ENCODE measurements at regions not wholly inside any gene's neighbourhood (a gene's known extent, or its start where the extent isn't known, plus 50 kb on each side); places are given as distances from the start of the nearest gene placed in this dataset.
A peak's percentile ranks its signal among the peaks of the same experiment; 100 is the strongest.

DNA sequence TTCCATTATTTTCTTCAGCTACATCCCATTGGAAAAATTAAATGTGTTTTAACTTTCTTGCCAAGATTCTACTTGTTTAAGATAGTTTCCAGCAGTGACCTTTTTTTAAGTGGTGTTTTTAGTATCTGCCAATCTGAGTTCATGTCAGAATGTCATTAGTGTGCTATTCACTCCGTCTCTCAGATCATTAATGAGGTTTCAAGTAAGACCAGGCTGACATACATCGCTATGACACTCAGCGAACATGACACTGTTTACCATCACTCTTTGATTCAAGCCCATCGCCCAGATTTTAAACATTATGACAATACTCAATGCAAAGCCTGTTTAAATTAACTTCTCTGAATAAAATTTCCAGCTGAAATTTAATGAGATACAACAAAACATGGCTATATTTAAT, 272.0 kb upstream of the KYNU start:
- Mint-ChIP-seq H3K9me3 (ENCODE audit: unreplicated experiment) (no peaks in the 10 kb centered on the region), H3K4me3 (ENCODE audit: unreplicated experiment) (no peak overlapping the region), H3K36me3 (ENCODE audit: unreplicated experiment) (no peaks in the 10 kb centered on the region), H3K27me3 (ENCODE audit: unreplicated experiment) (no peaks in the 10 kb centered on the region), H3K27ac (ENCODE audit: unreplicated experiment) (no peak overlapping the region), H3K4me1 (ENCODE audit: unreplicated experiment) (peaks cover 11% of the 10 kb centered on the region)
- DNase-seq (ENCODE audit: extremely low spot score, unreplicated experiment) = no peak
- TF ChIP-seq, protein P1, sequence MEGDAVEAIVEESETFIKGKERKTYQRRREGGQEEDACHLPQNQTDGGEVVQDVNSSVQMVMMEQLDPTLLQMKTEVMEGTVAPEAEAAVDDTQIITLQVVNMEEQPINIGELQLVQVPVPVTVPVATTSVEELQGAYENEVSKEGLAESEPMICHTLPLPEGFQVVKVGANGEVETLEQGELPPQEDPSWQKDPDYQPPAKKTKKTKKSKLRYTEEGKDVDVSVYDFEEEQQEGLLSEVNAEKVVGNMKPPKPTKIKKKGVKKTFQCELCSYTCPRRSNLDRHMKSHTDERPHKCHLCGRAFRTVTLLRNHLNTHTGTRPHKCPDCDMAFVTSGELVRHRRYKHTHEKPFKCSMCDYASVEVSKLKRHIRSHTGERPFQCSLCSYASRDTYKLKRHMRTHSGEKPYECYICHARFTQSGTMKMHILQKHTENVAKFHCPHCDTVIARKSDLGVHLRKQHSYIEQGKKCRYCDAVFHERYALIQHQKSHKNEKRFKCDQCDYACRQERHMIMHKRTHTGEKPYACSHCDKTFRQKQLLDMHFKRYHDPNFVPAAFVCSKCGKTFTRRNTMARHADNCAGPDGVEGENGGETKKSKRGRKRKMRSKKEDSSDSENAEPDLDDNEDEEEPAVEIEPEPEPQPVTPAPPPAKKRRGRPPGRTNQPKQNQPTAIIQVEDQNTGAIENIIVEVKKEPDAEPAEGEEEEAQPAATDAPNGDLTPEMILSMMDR (IDR thresholded peaks at IDR 0.05) = no peak

DNA sequence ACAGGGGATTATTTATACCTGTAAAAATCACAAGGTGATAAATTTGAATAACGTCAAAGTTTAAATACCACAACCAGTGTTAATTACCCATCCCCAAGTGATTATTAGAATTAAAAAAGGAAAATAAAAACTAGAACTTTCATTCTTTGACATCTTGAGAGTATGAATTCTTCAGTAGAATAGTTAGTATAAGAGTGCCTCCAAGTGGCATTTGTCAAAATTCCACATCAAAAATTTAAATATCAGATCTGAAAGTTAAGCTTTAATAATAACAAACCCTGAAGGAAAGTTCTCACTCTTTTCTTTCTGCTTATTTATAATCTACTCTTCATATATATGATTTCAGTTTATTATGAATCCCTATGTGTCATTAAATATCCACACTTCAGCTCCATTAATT, 273.7 kb upstream of the KYNU start:
- no peak overlapping the region for H3K27ac Mint-ChIP-seq (ENCODE audit: unreplicated experiment)

DNA sequence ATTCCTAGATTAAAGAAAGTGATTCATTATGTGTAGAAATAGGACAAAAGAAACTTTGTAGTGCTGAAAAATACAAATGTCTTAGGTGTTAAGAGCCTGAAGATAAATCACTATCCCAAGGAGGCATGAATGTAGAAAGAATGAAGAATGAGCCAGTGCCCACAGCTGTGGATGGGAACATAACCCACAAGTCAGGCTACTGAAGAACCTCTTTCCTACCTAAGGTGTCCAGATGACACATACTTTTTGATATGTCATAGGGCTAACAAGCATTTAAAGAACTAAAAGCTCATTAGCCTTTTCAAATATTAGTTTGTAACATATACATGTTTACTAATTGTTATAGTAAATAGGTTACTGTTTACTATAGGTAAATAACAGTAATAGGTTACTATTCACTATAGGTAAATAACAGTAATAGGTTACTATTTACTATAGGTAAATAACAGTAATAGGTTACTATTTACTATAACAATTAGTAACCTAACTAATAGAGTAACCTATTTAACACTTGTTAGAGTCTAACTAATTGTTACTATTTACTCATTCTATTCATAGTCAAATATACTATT, 275.0 kb upstream of the KYNU start:
- Mint-ChIP-seq H3K27me3 (ENCODE audit: unreplicated experiment) (no peaks in the 10 kb centered on the region), H3K27ac (ENCODE audit: unreplicated experiment) (no peak overlapping the region), H3K9me3 (ENCODE audit: unreplicated experiment) (no peaks in the 10 kb centered on the region), H3K36me3 (ENCODE audit: unreplicated experiment) (no peaks in the 10 kb centered on the region), H3K4me3 (ENCODE audit: unreplicated experiment) (no peak overlapping the region), H3K4me1 (ENCODE audit: unreplicated experiment) (peaks cover 27% of the 10 kb centered on the region)
- no peak for DNase-seq (ENCODE audit: extremely low spot score, unreplicated experiment)
- TF ChIP-seq, protein P1 (IDR thresholded peaks at IDR 0.05) = no peak

More for the DNA sequence above, 273.7 kb upstream of the KYNU start:
- no peaks in the 10 kb centered on the region for H3K9me3 Mint-ChIP-seq (ENCODE audit: unreplicated experiment)
- TF ChIP-seq, protein P1 (IDR thresholded peaks at IDR 0.05) = peak; percentile 71
- H3K27me3 Mint-ChIP-seq (ENCODE audit: unreplicated experiment) = no peaks in the 10 kb centered on the region
- DNase-seq (ENCODE audit: extremely low spot score, unreplicated experiment) = no peak
- H3K36me3 Mint-ChIP-seq (ENCODE audit: unreplicated experiment) = no peaks in the 10 kb centered on the region
- no peak overlapping the region for H3K4me3 Mint-ChIP-seq (ENCODE audit: unreplicated experiment)
- peaks cover 25% of the 10 kb centered on the region for H3K4me1 Mint-ChIP-seq (ENCODE audit: unreplicated experiment)

DNA sequence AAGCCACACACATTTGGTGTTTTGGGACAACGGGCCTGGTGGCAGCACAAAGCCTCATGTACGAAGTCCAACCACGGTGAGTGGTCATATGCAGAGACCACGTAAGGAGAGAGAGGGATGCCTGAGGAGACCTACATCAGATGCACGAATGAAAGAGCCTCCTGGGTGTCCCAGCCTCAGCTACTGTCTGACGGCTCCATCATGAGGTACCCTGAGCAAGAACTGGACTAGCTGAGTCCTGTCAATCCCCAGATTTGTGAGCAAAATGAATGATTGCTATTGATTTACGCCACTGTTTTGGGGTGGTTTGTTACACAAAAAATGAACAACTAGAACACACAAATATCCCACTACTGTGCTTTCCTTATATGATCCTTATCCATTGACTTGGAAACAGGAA, 275.7 kb upstream of the KYNU start:
- H3K27ac Mint-ChIP-seq (ENCODE audit: unreplicated experiment) = no peak overlapping the region
- DNase-seq (ENCODE audit: extremely low spot score, unreplicated experiment) = no peak

DNA sequence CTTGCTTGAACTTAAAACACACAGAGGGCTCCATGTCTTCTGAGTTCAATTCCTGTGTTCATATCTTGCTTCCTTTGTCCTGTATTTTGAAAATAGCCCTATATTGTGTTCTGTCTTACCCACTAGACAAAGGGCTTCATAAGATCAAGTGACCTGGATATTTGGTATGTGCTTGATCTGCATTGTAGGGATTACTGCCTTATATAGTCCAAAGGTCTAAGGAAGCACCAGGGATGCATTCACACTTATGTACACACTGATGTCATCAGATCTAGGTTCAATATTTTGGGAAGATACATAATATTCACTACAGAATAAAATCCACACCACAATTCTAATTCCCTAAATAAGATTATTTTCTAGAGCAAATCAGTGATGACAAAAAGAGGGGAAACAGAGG, 278.0 kb upstream of the KYNU start:
- no peak for DNase-seq (ENCODE audit: extremely low spot score, unreplicated experiment)
- Mint-ChIP-seq H3K27ac (ENCODE audit: unreplicated experiment) (no peak overlapping the region), H3K4me3 (ENCODE audit: unreplicated experiment) (no peak overlapping the region), H3K36me3 (ENCODE audit: unreplicated experiment) (no peaks in the 10 kb centered on the region), H3K9me3 (ENCODE audit: unreplicated experiment) (no peaks in the 10 kb centered on the region), H3K27me3 (ENCODE audit: unreplicated experiment) (no peaks in the 10 kb centered on the region), H3K4me1 (ENCODE audit: unreplicated experiment) (peaks cover 52% of the 10 kb centered on the region)
- TF ChIP-seq, protein P1 (IDR thresholded peaks at IDR 0.05) = no peak

More for the DNA sequence above, 275.7 kb upstream of the KYNU start:
- Mint-ChIP-seq H3K4me1 (ENCODE audit: unreplicated experiment) (peaks cover 34% of the 10 kb centered on the region), H3K9me3 (ENCODE audit: unreplicated experiment) (no peaks in the 10 kb centered on the region), H3K27me3 (ENCODE audit: unreplicated experiment) (no peaks in the 10 kb centered on the region), H3K4me3 (ENCODE audit: unreplicated experiment) (no peak overlapping the region), H3K36me3 (ENCODE audit: unreplicated experiment) (no peaks in the 10 kb centered on the region)
- TF ChIP-seq, protein P1 (IDR thresholded peaks at IDR 0.05) = no peak
